Germinal center (tissue), 1 donor: ENCODE measurements at regions not wholly inside any gene's neighbourhood (a gene's known extent, or its start where the extent isn't known, plus 50 kb on each side); places are given as distances from the start of the nearest gene placed in this dataset.
A peak's percentile ranks its signal among the peaks of the same experiment; 100 is the strongest.
"Not testable (repeated sequence)": the region's sequence is repeated elsewhere in the genome, so short reads cannot be mapped to it uniquely, and the experiment has no call there.

Experiments used
- DNase-seq: peaks from one replicate; pipeline ENCODE4 v3.0.0; 2012; ENCODE audit warnings: mixed read lengths, low spot score

DNA sequence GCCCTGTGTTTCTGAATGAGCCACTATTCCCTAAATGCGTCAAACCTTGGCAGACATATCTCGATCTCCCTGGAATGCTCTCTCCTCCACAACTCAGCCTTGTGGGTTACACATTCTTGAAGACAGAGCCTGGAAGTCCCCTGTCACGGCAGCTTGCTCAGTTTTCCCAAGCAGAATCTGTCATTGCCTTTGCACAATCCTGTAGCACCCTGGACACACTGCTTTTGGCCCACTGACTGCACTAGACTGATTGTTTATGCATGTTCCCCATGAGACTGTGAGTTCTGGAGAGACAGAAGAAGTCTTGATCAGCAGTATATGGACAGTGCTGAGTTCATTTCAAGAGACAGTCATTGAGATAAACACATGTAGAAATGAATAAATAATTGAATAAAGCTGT is 406.7 kb downstream of the CD83 start:
- DNase-seq = no peak

DNA sequence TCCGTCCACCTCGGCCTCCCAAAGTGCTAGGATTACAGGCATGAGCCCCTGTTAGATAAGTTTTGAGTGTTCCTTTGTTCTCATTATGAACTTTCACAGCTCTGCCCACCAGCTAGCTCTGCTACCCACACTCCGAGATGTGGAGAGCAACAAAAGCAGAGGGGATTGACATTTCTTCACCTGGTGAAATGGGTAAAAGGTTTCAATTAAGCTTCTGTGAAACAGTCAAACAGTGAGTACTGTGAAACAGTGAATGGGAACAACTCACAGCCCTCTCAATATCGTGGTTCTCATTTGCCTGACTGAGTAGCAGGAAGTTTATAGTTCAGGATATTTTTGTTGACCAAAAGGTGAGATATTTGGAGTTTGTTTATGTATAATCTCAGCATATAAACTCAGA is 412.8 kb downstream of the CD83 start:
- DNase-seq = no peak

DNA sequence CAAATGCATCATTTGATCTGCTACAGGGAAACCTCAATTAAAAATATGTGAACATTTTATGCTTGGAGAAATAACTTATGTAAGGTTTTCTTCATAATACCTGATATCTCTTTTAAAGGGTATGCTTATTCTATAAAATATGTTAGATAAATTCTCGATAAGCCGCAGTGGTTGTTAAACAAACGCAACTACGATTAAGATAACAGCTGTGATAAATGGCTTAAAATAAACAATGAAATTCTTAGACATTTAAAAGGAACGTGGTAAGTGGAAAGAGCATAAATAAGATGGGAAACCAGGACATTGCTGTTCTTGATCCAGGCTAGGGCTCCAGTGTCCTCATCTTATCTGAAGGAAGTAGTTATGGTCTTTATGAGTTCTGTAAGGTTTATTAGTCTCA is 415.9 kb downstream of the CD83 start:
- no peak for DNase-seq

DNA sequence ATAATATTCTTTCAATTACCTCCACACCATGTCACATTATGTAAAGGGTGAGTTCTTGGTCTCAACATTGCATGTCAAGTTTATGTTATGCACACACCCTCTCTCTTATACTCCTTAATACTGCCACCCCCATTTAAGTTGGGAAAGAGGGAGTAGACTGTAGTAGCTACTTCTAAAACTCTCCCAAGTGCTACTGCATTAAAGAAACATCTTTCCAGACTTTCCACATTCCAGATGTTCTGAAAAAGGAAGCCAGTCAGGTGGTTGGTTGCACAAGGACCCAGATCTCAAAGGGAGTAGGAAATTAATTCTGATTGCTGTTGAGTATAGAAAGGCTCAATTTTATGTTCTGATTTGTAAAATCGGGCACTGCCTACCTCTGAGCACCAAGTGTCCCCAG is 419.5 kb downstream of the CD83 start:
- DNase-seq = no peak

DNA sequence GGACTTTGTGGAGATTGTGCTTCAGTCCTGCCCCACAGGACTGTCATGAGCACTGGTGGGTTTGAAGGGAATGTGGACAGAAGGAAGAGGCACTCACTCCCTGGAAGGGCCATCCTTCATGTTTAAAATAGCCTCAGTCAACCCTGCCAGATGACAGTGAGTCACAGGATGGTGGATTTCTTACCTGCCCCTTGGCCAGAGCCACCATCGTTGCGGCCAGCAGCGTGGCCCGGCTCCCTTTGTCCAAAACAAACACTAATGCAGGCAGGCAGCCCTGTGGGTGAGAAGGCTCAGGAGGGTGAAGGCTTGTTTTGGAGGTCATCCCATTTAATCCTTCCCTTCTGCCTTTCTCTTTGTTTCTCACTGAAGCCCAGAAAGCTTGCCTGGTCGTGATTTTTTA is 422.7 kb downstream of the CD83 start:
- no peak for DNase-seq

DNA sequence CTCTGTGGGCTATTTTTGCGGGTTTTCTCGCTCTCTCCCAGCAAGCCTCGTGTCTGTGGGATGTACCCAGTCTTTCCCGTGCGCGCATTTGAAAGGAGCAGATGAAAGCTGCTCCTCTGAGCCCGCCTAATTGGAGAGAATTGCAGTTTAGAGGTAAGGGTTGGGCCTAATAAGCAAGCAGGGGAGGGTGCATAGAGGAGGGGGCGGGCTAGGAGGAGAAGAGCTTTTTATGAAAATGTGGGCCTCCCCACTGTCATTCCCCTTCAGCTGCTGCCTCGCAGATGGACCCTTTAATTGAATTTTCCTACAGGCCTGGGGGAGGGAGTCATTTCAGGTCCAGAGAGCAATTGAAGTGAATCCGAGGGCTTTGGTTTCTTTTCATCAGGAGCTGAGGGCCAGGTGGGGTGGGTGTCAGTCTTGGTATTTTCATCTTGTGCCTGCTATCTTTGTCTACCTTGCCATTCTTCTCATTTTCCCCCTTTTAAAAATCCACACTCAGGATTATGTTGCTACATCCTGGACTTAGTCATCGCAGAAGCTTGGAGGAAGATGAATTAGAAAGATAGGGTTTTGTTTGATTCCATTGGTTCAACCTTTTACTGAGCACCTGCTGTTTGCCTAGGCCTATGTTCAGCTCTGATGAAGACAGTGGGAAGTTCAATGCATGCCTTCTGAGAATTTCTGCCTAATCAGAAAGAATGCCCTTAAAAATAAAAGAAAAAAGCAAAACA is 423.4 kb downstream of the CD83 start:
- no peak for DNase-seq

DNA sequence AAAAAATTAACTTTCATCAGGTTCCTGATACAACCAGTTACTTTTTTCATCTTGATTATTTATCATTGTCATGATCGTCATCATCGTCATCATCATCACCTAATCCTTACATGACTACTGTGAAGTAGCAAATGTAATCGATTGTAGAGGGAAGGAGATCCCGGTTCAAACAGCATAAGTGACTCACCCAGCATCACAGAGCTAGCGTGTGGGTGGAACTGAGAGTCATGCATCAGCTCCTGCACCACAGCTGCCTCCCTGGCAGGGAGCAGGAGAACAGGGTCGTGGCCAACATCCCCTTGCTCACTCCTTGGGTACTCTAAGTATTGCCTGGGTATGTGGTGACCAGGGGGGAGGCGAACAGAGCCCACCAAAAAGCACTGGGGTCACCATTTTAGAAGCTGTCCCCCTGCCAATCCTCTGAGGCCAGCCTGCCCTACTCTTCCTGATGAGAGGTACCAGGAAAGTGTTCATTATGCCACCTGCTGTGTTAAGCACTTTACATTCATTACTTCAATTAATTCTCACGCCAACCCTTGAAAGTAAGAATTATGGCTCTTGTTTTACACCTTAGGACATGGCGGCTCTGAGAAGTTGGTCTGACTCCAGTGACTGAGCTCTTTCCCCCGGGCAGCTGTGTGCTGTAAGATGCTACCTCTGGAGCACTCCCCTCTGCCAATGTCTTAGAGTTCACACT is 425.2 kb downstream of the CD83 start:
- DNase-seq = peak; percentile 35

DNA sequence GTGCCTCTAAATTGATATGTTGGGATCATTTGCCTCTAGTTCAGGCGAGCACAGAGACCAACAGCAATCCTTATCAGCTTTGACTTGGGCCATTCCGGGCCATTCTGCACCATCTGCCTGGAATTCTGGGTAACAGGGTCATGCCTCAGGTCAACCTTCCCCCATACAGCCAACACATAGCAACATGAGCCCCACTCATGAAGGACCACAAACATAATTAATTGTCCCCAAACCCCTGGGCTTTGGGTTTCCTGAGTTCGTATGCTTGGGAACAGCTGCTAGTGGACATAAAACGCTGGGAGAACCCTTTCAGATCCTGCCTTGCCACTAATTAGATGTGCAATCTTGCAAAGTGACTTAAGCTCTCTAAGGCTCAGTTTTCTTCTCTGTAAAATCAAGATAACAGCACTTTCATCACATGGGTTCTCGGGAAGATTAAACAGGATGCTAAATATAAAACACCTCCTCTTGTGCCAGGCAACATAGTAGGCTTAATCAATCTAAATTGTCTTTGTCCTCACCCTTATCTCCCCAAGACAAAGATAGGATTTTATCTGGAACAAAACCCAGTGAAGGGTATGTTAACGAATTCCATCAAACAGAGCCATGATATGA is 426.5 kb downstream of the CD83 start:
- DNase-seq = no peak

DNA sequence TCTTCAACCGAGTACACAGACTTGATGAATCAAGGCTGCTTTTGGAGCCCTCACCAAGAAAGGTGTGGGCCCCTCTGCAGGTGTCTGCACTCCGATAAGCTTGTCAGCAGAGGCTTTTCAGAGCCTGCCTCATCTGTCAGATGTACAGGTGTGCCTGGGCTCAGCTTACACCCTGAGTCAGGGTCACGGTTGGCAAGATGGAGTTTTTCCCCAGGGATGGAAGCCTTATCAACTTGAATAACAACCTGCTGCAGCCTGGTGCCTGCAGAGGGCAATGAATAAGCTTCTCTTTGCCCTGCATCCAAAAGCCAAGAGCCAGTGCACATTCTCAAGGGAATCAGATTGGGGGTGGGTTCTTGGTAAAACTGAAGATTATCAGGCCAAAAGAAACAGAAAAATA is 427.1 kb downstream of the CD83 start:
- no peak for DNase-seq

DNA sequence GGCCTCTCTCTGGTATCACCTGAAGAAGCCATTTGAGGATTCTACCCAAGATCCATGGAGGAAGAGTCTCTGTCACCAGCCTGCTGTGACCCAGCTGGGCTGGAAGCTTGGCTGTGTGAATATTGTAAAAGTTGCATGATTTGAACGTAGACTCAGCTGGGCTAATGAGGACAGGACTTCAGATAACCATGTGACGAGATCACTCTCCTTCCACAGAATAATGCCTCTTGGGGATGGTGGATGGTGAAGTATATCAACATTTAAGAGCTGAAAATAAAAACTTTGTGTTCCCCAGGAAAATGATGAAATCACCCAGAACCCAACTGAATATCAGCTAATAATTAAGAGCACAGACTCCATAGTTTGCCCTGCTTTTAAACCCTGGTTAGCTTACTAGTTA is 427.9 kb downstream of the CD83 start:
- no peak for DNase-seq

DNA sequence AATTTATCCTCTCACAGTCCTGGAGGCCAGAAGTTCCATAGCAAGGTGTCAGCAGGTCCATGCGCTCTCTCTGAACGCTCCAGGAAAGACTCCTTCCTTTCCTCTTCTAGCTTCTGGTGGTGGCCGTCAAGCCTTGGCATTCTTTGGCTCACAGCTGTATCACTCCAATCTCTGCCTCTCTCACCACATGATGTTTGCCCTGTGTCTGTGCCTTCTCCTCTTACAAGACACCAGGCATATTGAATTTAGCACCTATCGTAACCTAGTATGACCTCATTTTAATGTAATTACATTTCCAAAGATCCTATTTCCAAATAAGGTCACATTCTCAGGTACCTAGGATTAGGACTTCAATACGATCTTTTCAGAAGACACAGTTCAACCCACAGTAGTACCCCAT is 428.5 kb downstream of the CD83 start:
- DNase-seq = no peak

DNA sequence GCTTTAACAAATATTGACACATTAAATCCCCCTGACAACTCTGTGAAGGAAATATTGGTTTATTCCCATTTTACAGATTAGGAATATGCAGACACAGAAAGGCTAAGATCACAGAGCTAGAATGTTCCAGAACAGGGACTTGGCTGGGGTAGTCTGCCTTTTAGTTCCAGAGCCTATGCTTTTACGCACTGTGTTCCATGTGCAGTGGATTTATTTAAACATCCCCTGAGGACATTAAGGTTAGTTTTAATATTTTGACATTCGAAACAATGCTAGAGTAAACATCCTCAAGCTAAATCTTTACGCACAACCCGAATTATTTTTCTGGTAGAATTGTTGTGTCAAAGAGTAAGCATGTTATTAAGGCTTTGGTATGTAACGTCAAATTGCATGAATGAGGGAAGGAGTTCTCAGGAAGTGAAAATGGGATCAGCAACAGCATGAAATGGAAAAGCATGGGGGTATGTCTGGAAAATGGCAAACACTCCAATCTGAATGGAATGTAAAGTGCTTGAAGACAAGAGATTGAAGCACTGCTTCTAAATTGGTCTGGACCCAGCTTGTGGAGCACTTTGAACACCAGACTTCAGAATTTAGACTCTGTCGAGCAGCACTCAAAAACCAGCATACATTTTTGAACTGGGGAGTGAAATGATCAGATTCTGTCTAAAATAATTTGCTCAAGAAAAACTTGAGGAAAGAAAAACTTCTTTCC is 429.9 kb downstream of the CD83 start:
- no peak for DNase-seq

DNA sequence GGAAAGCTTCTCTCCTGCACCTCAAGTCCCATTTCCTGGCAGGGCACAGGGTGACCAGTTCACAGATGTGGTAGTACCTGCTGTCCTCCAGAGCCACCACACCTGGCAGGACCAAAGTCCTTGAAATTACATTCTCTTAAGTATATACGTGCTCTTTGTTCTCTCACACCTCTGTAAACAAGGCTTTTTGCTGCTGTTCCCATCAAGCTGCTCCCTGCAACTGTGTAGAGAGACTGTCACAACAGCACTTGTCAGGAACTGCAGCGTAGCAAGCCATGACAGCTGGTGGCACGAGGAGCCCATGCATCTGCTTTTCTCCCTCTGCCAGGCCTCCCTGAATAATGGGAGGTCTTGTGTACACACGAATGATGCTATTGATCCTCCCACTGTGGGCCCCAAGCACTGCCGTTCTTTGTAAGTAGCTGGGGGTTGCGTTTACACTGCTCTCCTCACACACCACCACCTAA is 431.8 kb downstream of the CD83 start:
- DNase-seq = no peak

DNA sequence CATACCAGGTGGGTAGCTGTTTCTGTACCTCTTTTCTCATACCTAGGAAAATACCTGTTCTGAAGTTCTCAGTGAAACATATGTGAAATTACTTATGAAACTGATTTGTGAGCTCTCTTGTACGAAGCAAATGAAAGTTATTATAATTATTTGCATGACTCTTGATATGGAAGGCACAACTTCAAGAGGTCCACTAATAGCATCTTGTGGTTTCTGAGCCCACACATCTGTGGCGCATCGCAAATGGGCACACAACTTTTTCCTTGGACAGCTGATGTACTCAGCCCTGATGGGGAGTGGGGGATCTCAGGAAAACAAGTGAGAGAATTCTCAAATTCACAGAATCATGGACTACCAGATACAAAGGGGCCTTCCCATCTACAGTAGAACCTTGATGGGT is 432.3 kb downstream of the CD83 start:
- peak; percentile 9 for DNase-seq

DNA sequence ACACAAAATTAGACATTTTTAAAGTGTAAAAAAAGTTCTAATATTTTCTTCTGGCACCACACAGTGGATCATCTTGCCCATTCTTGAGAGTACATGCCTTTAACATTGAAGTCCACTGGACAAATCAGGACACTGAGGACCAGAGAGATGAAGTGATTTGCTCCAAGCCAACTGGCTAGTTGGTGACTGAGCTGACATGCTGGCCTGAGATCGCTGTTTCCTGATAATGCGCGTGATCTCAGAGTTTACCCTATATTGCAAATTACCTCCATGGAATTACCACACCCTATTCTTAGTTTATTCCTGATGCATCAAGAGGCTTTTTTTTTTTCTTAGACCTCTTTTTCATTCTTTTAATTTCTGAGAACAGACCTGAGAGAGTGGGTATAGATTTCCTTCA is 432.8 kb downstream of the CD83 start:
- no peak for DNase-seq

DNA sequence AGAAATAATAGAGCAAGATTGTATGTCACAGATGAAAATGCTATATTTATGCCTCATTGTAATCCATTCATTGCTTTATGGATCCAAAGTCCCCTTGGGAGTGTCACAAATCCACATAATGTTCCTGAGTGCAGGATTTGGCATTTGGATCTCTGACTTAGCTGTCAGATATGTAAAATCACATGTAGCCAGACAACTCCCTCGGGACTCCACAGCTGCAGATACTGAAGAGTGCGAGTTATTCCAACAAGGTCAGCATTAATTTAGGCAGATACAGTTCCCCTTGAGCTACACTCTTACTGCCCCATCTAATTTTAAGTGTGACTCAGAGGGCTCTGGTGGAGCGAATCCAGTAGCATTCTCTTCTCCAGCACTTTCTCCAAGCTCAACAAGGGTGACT is 433.2 kb downstream of the CD83 start:
- peak; percentile 18 for DNase-seq

DNA sequence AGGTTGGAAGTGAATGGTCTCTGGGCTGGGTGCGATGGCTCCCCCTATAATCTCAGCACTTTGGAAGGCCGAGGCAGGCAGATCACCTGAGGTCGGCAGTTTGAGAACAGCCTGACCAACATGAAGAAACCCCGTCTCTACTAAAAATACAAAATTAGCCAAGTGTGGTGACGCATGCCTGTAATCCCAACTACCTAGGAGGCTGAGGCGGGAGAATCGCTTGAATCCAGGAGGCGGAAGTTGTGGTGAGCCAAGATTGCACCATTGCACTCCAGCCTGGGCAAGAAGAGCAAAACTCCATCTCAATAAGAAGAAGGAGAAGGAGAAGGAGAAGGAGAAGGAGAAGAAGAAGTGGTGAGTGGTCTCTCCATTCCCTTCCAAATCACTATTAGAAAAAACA is 434.0 kb downstream of the CD83 start:
- not testable (repeated sequence) for DNase-seq

DNA sequence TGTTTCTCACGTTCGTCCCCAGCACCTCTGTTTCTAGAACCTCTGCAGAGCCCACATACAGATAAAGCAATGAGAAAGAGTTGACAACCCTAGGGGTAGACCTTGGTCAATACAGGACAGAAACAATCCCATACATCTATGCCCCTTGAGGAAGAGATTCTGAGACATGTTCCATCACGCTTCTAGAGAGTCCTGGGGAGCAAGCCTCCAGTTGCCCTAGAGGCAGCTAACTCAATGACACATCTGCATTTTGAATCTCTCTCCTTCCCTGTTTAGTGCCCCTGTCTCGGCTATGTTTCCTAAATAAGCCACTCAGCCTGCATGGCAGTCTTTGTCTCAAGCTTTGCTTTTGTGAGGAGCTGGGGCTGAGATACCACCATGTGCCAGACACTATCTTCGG is 435.3 kb downstream of the CD83 start:
- no peak for DNase-seq

DNA sequence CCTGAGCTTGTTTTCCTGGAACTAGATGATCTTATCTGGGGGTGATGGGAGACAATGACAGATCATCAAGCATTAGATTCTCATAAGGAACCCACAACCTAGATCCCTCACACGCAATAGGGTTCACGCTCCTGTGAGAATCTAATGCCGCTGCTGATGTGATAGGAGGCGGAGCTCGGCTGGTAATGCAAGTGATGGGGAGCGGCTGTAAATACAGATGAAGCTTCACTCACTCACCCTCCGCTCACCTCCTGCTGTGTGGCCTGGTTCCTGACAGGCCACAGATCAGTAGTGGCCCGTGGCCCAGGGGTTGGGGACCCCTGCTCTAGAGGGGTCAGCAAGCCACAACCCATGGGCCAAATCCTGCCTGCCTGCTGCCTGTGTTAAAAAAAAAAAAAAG is 435.9 kb downstream of the CD83 start:
- DNase-seq = no peak

DNA sequence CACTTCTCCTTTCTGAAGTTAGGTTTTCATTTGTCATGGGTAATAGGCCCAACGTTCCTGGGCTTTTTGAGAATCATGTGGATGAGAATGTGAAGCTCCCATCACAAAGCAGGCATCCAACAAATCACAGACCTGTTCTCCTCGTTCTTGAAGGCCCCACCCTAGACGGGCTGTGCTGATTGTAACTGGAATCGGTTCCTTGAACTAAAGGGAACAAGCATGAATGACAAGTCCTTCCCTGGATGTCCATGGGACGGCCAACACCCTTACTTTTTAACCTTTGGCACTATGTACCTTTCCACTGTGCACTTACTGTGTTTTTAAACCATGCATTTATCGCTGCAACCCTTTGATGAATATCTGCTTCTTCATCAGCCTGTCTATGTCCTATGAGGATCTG is 438.2 kb downstream of the CD83 start:
- DNase-seq = no peak

DNA sequence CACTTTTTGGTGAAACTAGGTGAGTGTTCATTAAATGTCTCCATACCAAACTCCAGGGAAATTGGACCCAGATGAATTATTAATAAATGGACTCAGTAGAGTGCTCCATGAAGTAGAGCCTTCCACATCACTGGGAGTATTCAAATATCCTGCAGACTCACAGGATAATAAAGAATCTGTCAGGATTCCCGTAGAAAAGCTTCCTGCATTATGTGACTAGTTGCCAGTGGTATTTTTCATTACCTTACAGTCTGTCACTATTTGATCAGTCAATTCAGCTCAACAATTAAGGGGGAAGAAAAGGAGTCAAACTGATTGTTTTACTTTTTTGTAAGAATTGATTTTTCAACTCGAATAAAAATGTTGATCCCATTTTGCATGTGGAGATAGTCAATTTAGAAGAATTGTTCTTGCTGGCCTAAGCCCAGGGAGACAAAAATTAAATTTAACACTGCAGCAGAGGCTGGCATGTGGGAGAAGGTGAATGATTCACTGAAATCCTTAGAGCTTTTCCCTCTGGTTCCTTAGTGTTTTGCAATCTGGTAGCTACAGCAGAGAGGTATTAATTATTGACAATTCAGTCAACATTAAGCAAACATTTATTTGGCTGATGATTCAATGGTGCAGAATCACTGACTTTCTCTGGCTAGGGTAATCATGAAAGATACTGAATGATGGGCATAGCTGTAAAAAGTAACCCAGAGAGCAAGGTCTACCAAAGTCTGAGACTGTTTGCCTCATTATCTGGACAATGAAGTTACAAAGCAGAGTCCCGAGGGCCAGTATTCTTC is 442.4 kb downstream of the CD83 start:
- no peak for DNase-seq

DNA sequence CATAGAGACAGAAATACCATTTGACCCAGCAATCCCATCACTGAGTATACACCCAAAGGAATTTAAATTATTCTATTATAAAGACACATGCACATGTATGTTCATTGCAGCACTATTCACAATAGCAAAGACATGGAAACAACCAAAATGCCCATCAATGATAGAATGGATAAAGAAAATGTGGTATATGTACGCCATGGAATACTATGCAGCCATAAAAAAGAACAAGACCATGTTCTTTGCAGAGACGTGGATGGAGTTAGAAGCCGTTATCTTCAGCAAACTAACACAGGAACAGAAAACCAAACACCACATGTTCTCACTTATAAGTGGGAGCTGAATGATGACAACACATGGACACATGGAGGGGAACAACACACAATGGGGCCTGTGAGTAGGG is 444.0 kb downstream of the CD83 start:
- DNase-seq = not testable (repeated sequence)
